ENCODE measurements at regions not wholly inside any gene's neighbourhood (a gene's known extent, or its start where the extent isn't known, plus 50 kb on each side); places are given as distances from the start of the nearest gene placed in this dataset.

- no peak overlapping the region for H3K9ac ChIP-seq (ENCODE audit: low read depth, low read length, poor library complexity)
- no peak overlapping the region for H2BK120ac ChIP-seq (ENCODE audit: low read depth, low read length)
- H3K23ac ChIP-seq (ENCODE audit: low read depth, low read length, poor library complexity) = no peak overlapping the region
- no peak overlapping the region for H3K14ac ChIP-seq (ENCODE audit: low read length)
- H4K91ac ChIP-seq (ENCODE audit: low read depth, low read length, poor library complexity) = no peak overlapping the region
- no peak overlapping the region for H3K27ac ChIP-seq (replicated peaks; ENCODE audit: low read length)
- no peak overlapping the region for H2AFZ ChIP-seq (ENCODE audit: low read length)
- H2BK5ac ChIP-seq (ENCODE audit: low read length) = no peak overlapping the region
- no peaks in the 10 kb centered on the region for H3K36me3 ChIP-seq (replicated peaks in 1 of 2; ENCODE audit: control insufficient read depth in 2 of 2, insufficient read depth in 2 of 2, low read length in 2 of 2)
- H3K27me3 ChIP-seq (ENCODE audit: control insufficient read depth in 3 of 3, insufficient read depth in 3 of 3, low read depth in 1 of 3, low read length in 3 of 3) = no peaks in the 10 kb centered on the region
- DNase-seq (ENCODE audit: low spot score) = no peak
- no peaks in the 10 kb centered on the region for H3K9me3 ChIP-seq (replicated peaks in 1 of 2; ENCODE audit: control insufficient read depth in 2 of 2, insufficient read depth in 1 of 2, low read depth in 1 of 2, low read length in 2 of 2)
- H2BK12ac ChIP-seq (ENCODE audit: low read length) = no peak overlapping the region
- no peak overlapping the region for H3K4ac ChIP-seq (ENCODE audit: low read length)
- H3K18ac ChIP-seq (ENCODE audit: low read length) = no peak overlapping the region
- no peaks in the 10 kb centered on the region for H3K4me1 ChIP-seq (ENCODE audit: control insufficient read depth in 2 of 2, insufficient read depth in 1 of 2, low read depth in 1 of 2, low read length in 2 of 2)
- no peak overlapping the region for H2AK5ac ChIP-seq (ENCODE audit: low read depth, low read length)
- no peak overlapping the region for H3K4me2 ChIP-seq (ENCODE audit: insufficient read depth, low read length, poor library complexity, severe bottlenecking)
- H3K4me3 ChIP-seq (ENCODE audit: low read length in 2 of 2) = no peak overlapping the region
- no peaks in the 10 kb centered on the region for H3K79me1 ChIP-seq (ENCODE audit: low read depth, low read length)
- no peak overlapping the region for H2BK15ac ChIP-seq (ENCODE audit: low read length)
- no peak overlapping the region for H4K8ac ChIP-seq (ENCODE audit: low read depth, low read length)
These were observed 757.8 kb upstream of the CXADR start for GRCh38 chr21:16755061-16755460.

- no peak overlapping the region for H3K4me3 ChIP-seq (ENCODE audit: low read length in 2 of 2)
- no peak overlapping the region for H3K18ac ChIP-seq (ENCODE audit: low read length)
- DNase-seq (ENCODE audit: low spot score) = no peak
- WGBS, 2 donors (ENCODE audit: extremely low coverage in 2 of 2, insufficient read length in 2 of 2, insufficient replicate concordance in 1 of 2) = no CpG with 5 or more reads among the region's 2 CpGs
- H2AK5ac ChIP-seq (ENCODE audit: low read depth, low read length) = no peak overlapping the region
- H2BK5ac ChIP-seq (ENCODE audit: low read length) = no peak overlapping the region
- no peak overlapping the region for H3K14ac ChIP-seq (ENCODE audit: low read length)
- H3K4ac ChIP-seq (ENCODE audit: low read length) = no peak overlapping the region
- H3K4me1 ChIP-seq (ENCODE audit: control insufficient read depth in 2 of 2, insufficient read depth in 1 of 2, low read depth in 1 of 2, low read length in 2 of 2) = no peaks in the 10 kb centered on the region
- no peak overlapping the region for H3K9ac ChIP-seq (ENCODE audit: low read depth, low read length, poor library complexity)
- no peak overlapping the region for H2BK15ac ChIP-seq (ENCODE audit: low read length)
- no peak overlapping the region for H4K91ac ChIP-seq (ENCODE audit: low read depth, low read length, poor library complexity)
- no peaks in the 10 kb centered on the region for H3K36me3 ChIP-seq (replicated peaks in 1 of 2; ENCODE audit: control insufficient read depth in 2 of 2, insufficient read depth in 2 of 2, low read length in 2 of 2)
- no peaks in the 10 kb centered on the region for H3K79me1 ChIP-seq (ENCODE audit: low read depth, low read length)
- H2AFZ ChIP-seq (ENCODE audit: low read length) = no peak overlapping the region
- no peaks in the 10 kb centered on the region for H3K27me3 ChIP-seq (ENCODE audit: control insufficient read depth in 3 of 3, insufficient read depth in 3 of 3, low read depth in 1 of 3, low read length in 3 of 3)
- H3K23ac ChIP-seq (ENCODE audit: low read depth, low read length, poor library complexity) = no peak overlapping the region
- no peak overlapping the region for H3K27ac ChIP-seq (replicated peaks; ENCODE audit: low read length)
- H3K4me2 ChIP-seq (ENCODE audit: insufficient read depth, low read length, poor library complexity, severe bottlenecking) = no peak overlapping the region
- no peak overlapping the region for H2BK12ac ChIP-seq (ENCODE audit: low read length)
- H3K9me3 ChIP-seq (replicated peaks in 1 of 2; ENCODE audit: control insufficient read depth in 2 of 2, insufficient read depth in 1 of 2, low read depth in 1 of 2, low read length in 2 of 2) = no peaks in the 10 kb centered on the region
- H2BK120ac ChIP-seq (ENCODE audit: low read depth, low read length) = no peak overlapping the region
- no peak overlapping the region for H4K8ac ChIP-seq (ENCODE audit: low read depth, low read length)
These were observed 745.6 kb upstream of the CXADR start for GRCh38 chr21:16767201-16767600.

GRCh38 chr21:16768096-16768495 is 744.7 kb upstream of the CXADR start:
- Histone ChIP-seq H3K4me2 (ENCODE audit: insufficient read depth, low read length, poor library complexity, severe bottlenecking) (no peak overlapping the region), H3K79me1 (ENCODE audit: low read depth, low read length) (no peaks in the 10 kb centered on the region), H3K9ac (ENCODE audit: low read depth, low read length, poor library complexity) (no peak overlapping the region), H3K23ac (ENCODE audit: low read depth, low read length, poor library complexity) (no peak overlapping the region), H2AFZ (ENCODE audit: low read length) (no peak overlapping the region), H2BK120ac (ENCODE audit: low read depth, low read length) (no peak overlapping the region), H2BK12ac (ENCODE audit: low read length) (no peak overlapping the region), H3K36me3 (replicated peaks in 1 of 2; ENCODE audit: control insufficient read depth in 2 of 2, insufficient read depth in 2 of 2, low read length in 2 of 2) (no peaks in the 10 kb centered on the region), H4K91ac (ENCODE audit: low read depth, low read length, poor library complexity) (no peak overlapping the region), H3K4me1 (ENCODE audit: control insufficient read depth in 2 of 2, insufficient read depth in 1 of 2, low read depth in 1 of 2, low read length in 2 of 2) (no peaks in the 10 kb centered on the region), H3K4me3 (ENCODE audit: low read length in 2 of 2) (no peak overlapping the region), H2BK15ac (ENCODE audit: low read length) (no peak overlapping the region), H3K18ac (ENCODE audit: low read length) (no peak overlapping the region), H2BK5ac (ENCODE audit: low read length) (no peak overlapping the region), H3K4ac (ENCODE audit: low read length) (no peak overlapping the region), H2AK5ac (ENCODE audit: low read depth, low read length) (no peak overlapping the region), H3K14ac (ENCODE audit: low read length) (no peak overlapping the region), H3K27ac (replicated peaks; ENCODE audit: low read length) (no peak overlapping the region), H3K9me3 (replicated peaks in 1 of 2; ENCODE audit: control insufficient read depth in 2 of 2, insufficient read depth in 1 of 2, low read depth in 1 of 2, low read length in 2 of 2) (no peaks in the 10 kb centered on the region), H4K8ac (ENCODE audit: low read depth, low read length) (no peak overlapping the region), H3K27me3 (ENCODE audit: control insufficient read depth in 3 of 3, insufficient read depth in 3 of 3, low read depth in 1 of 3, low read length in 3 of 3) (no peaks in the 10 kb centered on the region)
- no peak for DNase-seq (ENCODE audit: low spot score)
- no CpG with 5 or more reads among the region's 3 CpGs for WGBS, 2 donors (ENCODE audit: extremely low coverage in 2 of 2, insufficient read length in 2 of 2, insufficient replicate concordance in 1 of 2)

GRCh38 chr21:16770266-16770665 is 742.6 kb upstream of the CXADR start:
- no peaks in the 10 kb centered on the region for H3K36me3 ChIP-seq (replicated peaks in 1 of 2; ENCODE audit: control insufficient read depth in 2 of 2, insufficient read depth in 2 of 2, low read length in 2 of 2)
- H2AFZ ChIP-seq (ENCODE audit: low read length) = no peak overlapping the region
- H3K9ac ChIP-seq (ENCODE audit: low read depth, low read length, poor library complexity) = no peak overlapping the region
- no peak overlapping the region for H3K4ac ChIP-seq (ENCODE audit: low read length)
- no peak overlapping the region for H2BK5ac ChIP-seq (ENCODE audit: low read length)
- no peak overlapping the region for H4K8ac ChIP-seq (ENCODE audit: low read depth, low read length)
- H4K91ac ChIP-seq (ENCODE audit: low read depth, low read length, poor library complexity) = no peak overlapping the region
- DNase-seq (ENCODE audit: low spot score) = no peak
- H2BK120ac ChIP-seq (ENCODE audit: low read depth, low read length) = no peak overlapping the region
- H3K18ac ChIP-seq (ENCODE audit: low read length) = no peak overlapping the region
- H3K4me2 ChIP-seq (ENCODE audit: insufficient read depth, low read length, poor library complexity, severe bottlenecking) = no peak overlapping the region
- H3K23ac ChIP-seq (ENCODE audit: low read depth, low read length, poor library complexity) = no peak overlapping the region
- no peak overlapping the region for H2BK12ac ChIP-seq (ENCODE audit: low read length)
- H3K4me1 ChIP-seq (ENCODE audit: control insufficient read depth in 2 of 2, insufficient read depth in 1 of 2, low read depth in 1 of 2, low read length in 2 of 2) = peaks cover 4% of the 10 kb centered on the region in 2 donors
- no peak overlapping the region for H3K14ac ChIP-seq (ENCODE audit: low read length)
- no peaks in the 10 kb centered on the region for H3K27me3 ChIP-seq (ENCODE audit: control insufficient read depth in 3 of 3, insufficient read depth in 3 of 3, low read depth in 1 of 3, low read length in 3 of 3)
- no peaks in the 10 kb centered on the region for H3K79me1 ChIP-seq (ENCODE audit: low read depth, low read length)
- no peak overlapping the region for H3K4me3 ChIP-seq (ENCODE audit: low read length in 2 of 2)
- no peaks in the 10 kb centered on the region for H3K9me3 ChIP-seq (replicated peaks in 1 of 2; ENCODE audit: control insufficient read depth in 2 of 2, insufficient read depth in 1 of 2, low read depth in 1 of 2, low read length in 2 of 2)
- no peak overlapping the region for H2BK15ac ChIP-seq (ENCODE audit: low read length)
- H2AK5ac ChIP-seq (ENCODE audit: low read depth, low read length) = no peak overlapping the region
- no peak overlapping the region for H3K27ac ChIP-seq (replicated peaks; ENCODE audit: low read length)

All from neuronal stem cell (in vitro differentiated cells).